ENCODE measurements at regions not wholly inside any gene's neighbourhood (a gene's known extent, or its start where the extent isn't known, plus 50 kb on each side); places are given as distances from the start of the nearest gene placed in this dataset.

- Histone ChIP-seq H3K4me1 (no peaks in the 10 kb centered on the region), H3K27me3 (ENCODE audit: low read depth) (no peaks in the 10 kb centered on the region), H3K9me3 (no peaks in the 10 kb centered on the region), H3K27ac (no peak overlapping the region), H3K4me3 (no peak overlapping the region), H3K36me3 (no peaks in the 10 kb centered on the region)
- ATAC-seq, result no peak
- intact Hi-C loops (cut with DNase I), result no loop called here
- TF ChIP-seq CTCF (IDR thresholded peaks at IDR 0.05), result no peak
- no peak for DNase-seq
These were observed 514.6 kb downstream of the KCNJ2 start for GRCh38 chr17:70683936-70684335.

GRCh38 chr17:70687421-70687820 lies 518.1 kb downstream of the KCNJ2 start:
- ATAC-seq (no peak), DNase-seq (no peak)
- Histone ChIP-seq H3K27ac (no peak overlapping the region), H3K27me3 (ENCODE audit: low read depth) (no peaks in the 10 kb centered on the region), H3K9me3 (no peaks in the 10 kb centered on the region), H3K36me3 (no peaks in the 10 kb centered on the region), H3K4me1 (no peaks in the 10 kb centered on the region), H3K4me3 (no peak overlapping the region)
- intact Hi-C loops (cut with DNase I), result no loop called here
- TF ChIP-seq CTCF (IDR thresholded peaks at IDR 0.05), result no peak

- Histone ChIP-seq H3K27ac (no peak overlapping the region), H3K4me3 (no peak overlapping the region), H3K9me3 (no peaks in the 10 kb centered on the region), H3K4me1 (no peaks in the 10 kb centered on the region), H3K36me3 (no peaks in the 10 kb centered on the region), H3K27me3 (ENCODE audit: low read depth) (no peaks in the 10 kb centered on the region)
- intact Hi-C loops (cut with DNase I), result no loop called here
- ATAC-seq (no peak), DNase-seq (no peak)
- TF ChIP-seq CTCF (IDR thresholded peaks at IDR 0.05), result no peak
These were observed 521.8 kb downstream of the KCNJ2 start for GRCh38 chr17:70691150-70691549.

- intact Hi-C loops (cut with DNase I), result no loop called here
- Histone ChIP-seq H3K27ac (no peak overlapping the region), H3K27me3 (ENCODE audit: low read depth) (no peaks in the 10 kb centered on the region), H3K9me3 (no peaks in the 10 kb centered on the region), H3K4me3 (no peak overlapping the region), H3K36me3 (no peaks in the 10 kb centered on the region), H3K4me1 (no peaks in the 10 kb centered on the region)
- ATAC-seq (no peak), DNase-seq (no peak)
- no peak for TF ChIP-seq CTCF (IDR thresholded peaks at IDR 0.05)
These were observed 530.1 kb downstream of the KCNJ2 start for GRCh38 chr17:70699408-70699807.

- Histone ChIP-seq H3K4me1 (no peaks in the 10 kb centered on the region), H3K9me3 (no peaks in the 10 kb centered on the region), H3K36me3 (no peaks in the 10 kb centered on the region), H3K27ac (no peak overlapping the region), H3K4me3 (no peak overlapping the region), H3K27me3 (ENCODE audit: low read depth) (no peaks in the 10 kb centered on the region)
- TF ChIP-seq CTCF (IDR thresholded peaks at IDR 0.05), result no peak
- ATAC-seq, result no peak
- intact Hi-C loops (cut with DNase I), result no loop called here
- no peak for DNase-seq
These were observed 533.4 kb downstream of the KCNJ2 start for GRCh38 chr17:70702683-70703255.

GRCh38 chr17:70709596-70709995 lies 540.3 kb downstream of the KCNJ2 start:
- DNase-seq (no peak), ATAC-seq (no peak)
- H3K27me3 ChIP-seq (ENCODE audit: low read depth), result no peaks in the 10 kb centered on the region
- no peak for TF ChIP-seq CTCF (IDR thresholded peaks at IDR 0.05)
- no peak overlapping the region for H3K4me3 ChIP-seq
- H3K9me3 ChIP-seq, result no peaks in the 10 kb centered on the region
- H3K4me1 ChIP-seq, result no peaks in the 10 kb centered on the region
- H3K27ac ChIP-seq, result no peak overlapping the region
- no peaks in the 10 kb centered on the region for H3K36me3 ChIP-seq
- intact Hi-C loops (cut with DNase I), result no loop called here

Data from lower lobe of right lung (tissue), 2 donors.